WTC11 (cell line): ENCODE measurements at regions not wholly inside any gene's neighbourhood (a gene's known extent, or its start where the extent isn't known, plus 50 kb on each side); places are given as distances from the start of the nearest gene placed in this dataset.

ENCODE experiments used
- ATAC-seq: fragments of 200-7000 bp; cut with Tn5 transposase; 2 replicates; pipeline ENCODE4 v1.10.0; 2021; ENCODE audit warnings: mild to moderate bottlenecking, moderate library complexity
- CTCF ChIA-PET: fragments of 300-600 bp; sonication (Branson Sonifier 250); formaldehyde crosslinking; loops from one replicate; lab custom pipeline; 2021; ENCODE audit warnings: antibody characterized with exemption; lab: Charles Lee
- POLR2A ChIA-PET: fragments of 350-600 bp; sonication (Branson Sonifier 250); formaldehyde crosslinking; loops from one replicate; lab custom pipeline; 2021; ENCODE audit warnings: antibody characterized with exemption; lab: Charles Lee
- DNase-seq: peaks from one replicate; pipeline ENCODE4 v3.0.0; 2021; ENCODE audit warnings: low spot score
- H3K27ac Mint-ChIP-seq: 2 replicates; pipeline ENCODE4 v1.8.0; 2021; ENCODE audit warnings: mixed read lengths
- H3K27me3 Mint-ChIP-seq: 2 replicates; pipeline ENCODE4 v1.8.0; 2021; ENCODE audit warnings: low read depth, mild to moderate bottlenecking, moderate library complexity, mixed read lengths
- H3K36me3 Mint-ChIP-seq: 2 replicates; pipeline ENCODE4 v1.8.0; 2021; ENCODE audit warnings: mixed read lengths
- H3K4me1 Mint-ChIP-seq: 2 replicates; pipeline ENCODE4 v1.8.0; 2022; ENCODE audit warnings: mixed read lengths
- H3K4me3 Mint-ChIP-seq: 2 replicates; pipeline ENCODE4 v1.8.0; 2021; ENCODE audit warnings: mild to moderate bottlenecking, moderate library complexity, mixed read lengths
- H3K9me3 Mint-ChIP-seq: 2 replicates; pipeline ENCODE4 v1.8.0; 2021; ENCODE audit warnings: mixed read lengths
- ATF1 ChIP-seq: sonication (generic); formaldehyde crosslinking; IDR thresholded peaks from 2 replicates; pipeline ENCODE4 v1.8.1; 2023; ENCODE audit warnings: mild to moderate bottlenecking, moderate library complexity, missing genetic modification reagents
- CREB1 ChIP-seq: sonication (generic); formaldehyde crosslinking; IDR thresholded peaks from 2 replicates; pipeline ENCODE4 v1.8.0; 2023; ENCODE audit warnings: mild to moderate bottlenecking, missing genetic modification reagents
- ERG ChIP-seq: fragments of 250-450 bp; sonication (Bioruptor Pico); IDR thresholded peaks from 2 replicates; pipeline ENCODE4 v1.8.0; 2021; ENCODE audit warnings: mild to moderate bottlenecking
- FOXK1 ChIP-seq: sonication (generic); formaldehyde crosslinking; IDR thresholded peaks from 2 replicates; pipeline ENCODE4 v1.8.0; 2022; ENCODE audit warnings: mild to moderate bottlenecking, moderate library complexity, missing genetic modification reagents
- GRHL2 ChIP-seq: fragments of 250-450 bp; sonication (Bioruptor Pico); IDR thresholded peaks from 2 replicates; pipeline ENCODE4 v1.8.0; 2022; ENCODE audit warnings: mild to moderate bottlenecking, moderate library complexity; ENCODE audit not compliant: insufficient replicate concordance, severe bottlenecking
- GTF2I ChIP-seq: fragments of 250-450 bp; sonication (Bioruptor Pico); conservative IDR thresholded peaks from 2 replicates; pipeline ENCODE4 v1.4.0; 2021; ENCODE audit warnings: mild to moderate bottlenecking
- IRF2 ChIP-seq: sonication (generic); formaldehyde crosslinking; IDR thresholded peaks from 2 replicates; pipeline ENCODE4 v1.8.0; 2022; ENCODE audit warnings: low read depth, missing genetic modification reagents, borderline replicate concordance
- JAZF1 ChIP-seq: fragments of 250-450 bp; sonication (Bioruptor Pico); IDR thresholded peaks from 2 replicates; pipeline ENCODE4 v1.9.0; 2021; ENCODE audit warnings: moderate library complexity, mild to moderate bottlenecking, inconsistent platforms
- NFE2L1 ChIP-seq: sonication (generic); formaldehyde crosslinking; IDR thresholded peaks from 2 replicates; pipeline ENCODE4 v1.8.1; 2023; ENCODE audit warnings: missing genetic modification reagents
- OVOL2 ChIP-seq: fragments of 250-450 bp; sonication (Bioruptor Pico); IDR thresholded peaks from 2 replicates; pipeline ENCODE4 v1.9.0; 2021; ENCODE audit warnings: mild to moderate bottlenecking, borderline replicate concordance
- RORB ChIP-seq: fragments of 250-450 bp; sonication (Bioruptor Pico); IDR thresholded peaks from 2 replicates; pipeline ENCODE4 v1.9.0; 2021; ENCODE audit warnings: mild to moderate bottlenecking
- SP1 ChIP-seq: sonication (generic); formaldehyde crosslinking; conservative IDR thresholded peaks from 2 replicates; pipeline ENCODE4 v1.8.1; 2022; ENCODE audit warnings: missing genetic modification reagents
- USF1 ChIP-seq: sonication (generic); formaldehyde crosslinking; IDR thresholded peaks from 2 replicates; pipeline ENCODE4 v1.8.0; 2022; ENCODE audit warnings: mild to moderate bottlenecking, missing genetic modification reagents
- ZBTB21 ChIP-seq: sonication (generic); formaldehyde crosslinking; IDR thresholded peaks from 2 replicates; pipeline ENCODE4 v1.8.1; 2023; ENCODE audit warnings: mild to moderate bottlenecking, missing genetic modification reagents, borderline replicate concordance
- ZNF138 ChIP-seq: sonication (generic); formaldehyde crosslinking; conservative IDR thresholded peaks from 2 replicates; pipeline ENCODE4 v1.8.1; 2022; ENCODE audit warnings: mild to moderate bottlenecking, moderate library complexity, missing genetic modification reagents
- ZNF219 ChIP-seq: sonication (generic); formaldehyde crosslinking; IDR thresholded peaks from 2 replicates; pipeline ENCODE4 v1.8.0; 2023; ENCODE audit warnings: missing genetic modification reagents, mild to moderate bottlenecking, borderline replicate concordance
- ZNF263 ChIP-seq: sonication (generic); formaldehyde crosslinking; IDR thresholded peaks from 2 replicates; pipeline ENCODE4 v1.8.1; 2022; ENCODE audit warnings: low read depth, mild to moderate bottlenecking, moderate library complexity, missing genetic modification reagents
- ZNF317 ChIP-seq: sonication (generic); formaldehyde crosslinking; IDR thresholded peaks from 2 replicates; pipeline ENCODE4 v1.8.1; 2023; ENCODE audit warnings: low read depth, mild to moderate bottlenecking, moderate library complexity, missing genetic modification reagents, borderline replicate concordance
- ZNF423 ChIP-seq: fragments of 250-450 bp; sonication (Bioruptor Pico); IDR thresholded peaks from 2 replicates; pipeline ENCODE4 v2.1.2; 2022; ENCODE audit warnings: mild to moderate bottlenecking, moderate library complexity
- TF ChIP-seq, protein P1 (sequence below): sonication (generic); formaldehyde crosslinking; IDR thresholded peaks from 2 replicates; pipeline ENCODE4 v1.8.1; 2023; ENCODE audit warnings: mild to moderate bottlenecking, missing genetic modification reagents, borderline replicate concordance
- TF ChIP-seq, protein P2 (sequence below): sonication (generic); formaldehyde crosslinking; IDR thresholded peaks from 2 replicates; pipeline ENCODE4 v1.8.0; 2022; ENCODE audit warnings: mild to moderate bottlenecking, missing genetic modification reagents
- TF ChIP-seq, protein P3 (sequence below): fragments of 250-450 bp; sonication (Bioruptor Pico); conservative IDR thresholded peaks from 2 replicates; pipeline ENCODE4 v1.9.0; 2021; ENCODE audit warnings: mild to moderate bottlenecking

DNA sequence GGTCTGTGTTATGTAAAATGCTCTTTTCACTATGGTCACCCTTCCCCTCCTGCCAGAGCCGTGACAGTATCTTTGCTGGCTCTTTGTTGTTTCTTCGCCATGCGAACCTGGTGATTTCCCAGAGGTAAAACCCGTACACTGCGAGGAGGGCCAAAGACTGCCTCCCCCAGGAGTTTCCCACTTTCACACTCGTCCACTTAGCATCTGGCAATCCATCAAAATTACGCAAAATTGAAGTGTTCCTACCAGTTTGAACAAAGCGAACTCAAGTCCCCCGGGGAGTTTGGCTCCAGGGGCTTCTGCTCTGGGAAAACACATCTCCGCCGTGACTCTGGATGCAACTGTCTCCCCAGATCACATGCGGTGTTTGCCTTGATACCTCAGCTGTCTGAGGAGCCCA, 239.9 kb downstream of the FAM43A start:
- no peak for DNase-seq
- ChIA-PET POLR2A (interaction anchor here (0.6 kb wide), 1 partner anchor 75 kb away, joined by 6 read pairs; no protein-coding TSS in a partner anchor), CTCF (interaction anchor here (0.9 to 1.1 kb wide), 3 partner anchors 59 to 243 kb away, joined by 3 to 4 read pairs (median 3); no protein-coding TSS in a partner anchor)
- Mint-ChIP-seq H3K4me3 (no peak overlapping the region), H3K4me1 (peaks cover 18% of the 10 kb centered on the region), H3K27me3 (peaks cover 4% of the 10 kb centered on the region), H3K27ac (no peak overlapping the region), H3K36me3 (peaks cover 13% of the 10 kb centered on the region), H3K9me3 (peaks cover 16% of the 10 kb centered on the region)
- TF ChIP-seq SP1 (CRISPR knock-in tag) (no peak), NFE2L1 (no peak)
- TF ChIP-seq, protein P1, sequence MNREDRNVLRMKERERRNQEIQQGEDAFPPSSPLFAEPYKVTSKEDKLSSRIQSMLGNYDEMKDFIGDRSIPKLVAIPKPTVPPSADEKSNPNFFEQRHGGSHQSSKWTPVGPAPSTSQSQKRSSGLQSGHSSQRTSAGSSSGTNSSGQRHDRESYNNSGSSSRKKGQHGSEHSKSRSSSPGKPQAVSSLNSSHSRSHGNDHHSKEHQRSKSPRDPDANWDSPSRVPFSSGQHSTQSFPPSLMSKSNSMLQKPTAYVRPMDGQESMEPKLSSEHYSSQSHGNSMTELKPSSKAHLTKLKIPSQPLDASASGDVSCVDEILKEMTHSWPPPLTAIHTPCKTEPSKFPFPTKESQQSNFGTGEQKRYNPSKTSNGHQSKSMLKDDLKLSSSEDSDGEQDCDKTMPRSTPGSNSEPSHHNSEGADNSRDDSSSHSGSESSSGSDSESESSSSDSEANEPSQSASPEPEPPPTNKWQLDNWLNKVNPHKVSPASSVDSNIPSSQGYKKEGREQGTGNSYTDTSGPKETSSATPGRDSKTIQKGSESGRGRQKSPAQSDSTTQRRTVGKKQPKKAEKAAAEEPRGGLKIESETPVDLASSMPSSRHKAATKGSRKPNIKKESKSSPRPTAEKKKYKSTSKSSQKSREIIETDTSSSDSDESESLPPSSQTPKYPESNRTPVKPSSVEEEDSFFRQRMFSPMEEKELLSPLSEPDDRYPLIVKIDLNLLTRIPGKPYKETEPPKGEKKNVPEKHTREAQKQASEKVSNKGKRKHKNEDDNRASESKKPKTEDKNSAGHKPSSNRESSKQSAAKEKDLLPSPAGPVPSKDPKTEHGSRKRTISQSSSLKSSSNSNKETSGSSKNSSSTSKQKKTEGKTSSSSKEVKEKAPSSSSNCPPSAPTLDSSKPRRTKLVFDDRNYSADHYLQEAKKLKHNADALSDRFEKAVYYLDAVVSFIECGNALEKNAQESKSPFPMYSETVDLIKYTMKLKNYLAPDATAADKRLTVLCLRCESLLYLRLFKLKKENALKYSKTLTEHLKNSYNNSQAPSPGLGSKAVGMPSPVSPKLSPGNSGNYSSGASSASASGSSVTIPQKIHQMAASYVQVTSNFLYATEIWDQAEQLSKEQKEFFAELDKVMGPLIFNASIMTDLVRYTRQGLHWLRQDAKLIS (CRISPR knock-in tag) = no peak
- ATAC-seq = peak; percentile 46

GRCh38 chr3:194928227-194928626, 242.5 kb downstream of the FAM43A start:
- Mint-ChIP-seq H3K4me1 (peaks cover 13% of the 10 kb centered on the region), H3K9me3 (peaks cover 35% of the 10 kb centered on the region), H3K36me3 (peaks cover 16% of the 10 kb centered on the region), H3K27ac (no peak overlapping the region), H3K27me3 (peaks cover 4% of the 10 kb centered on the region), H3K4me3 (no peak overlapping the region)
- ATAC-seq = no peak
- CTCF ChIA-PET = interaction anchor here (0.6 to 1.5 kb wide), 3 partner anchors 10 to 246 kb away, joined by 3 read pairs; no protein-coding TSS in a partner anchor
- DNase-seq = no peak
- TF ChIP-seq, protein P2, sequence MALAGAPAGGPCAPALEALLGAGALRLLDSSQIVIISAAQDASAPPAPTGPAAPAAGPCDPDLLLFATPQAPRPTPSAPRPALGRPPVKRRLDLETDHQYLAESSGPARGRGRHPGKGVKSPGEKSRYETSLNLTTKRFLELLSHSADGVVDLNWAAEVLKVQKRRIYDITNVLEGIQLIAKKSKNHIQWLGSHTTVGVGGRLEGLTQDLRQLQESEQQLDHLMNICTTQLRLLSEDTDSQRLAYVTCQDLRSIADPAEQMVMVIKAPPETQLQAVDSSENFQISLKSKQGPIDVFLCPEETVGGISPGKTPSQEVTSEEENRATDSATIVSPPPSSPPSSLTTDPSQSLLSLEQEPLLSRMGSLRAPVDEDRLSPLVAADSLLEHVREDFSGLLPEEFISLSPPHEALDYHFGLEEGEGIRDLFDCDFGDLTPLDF (CRISPR knock-in tag) = no peak
- no peak for TF ChIP-seq IRF2
- TF ChIP-seq GRHL2 (CRISPR knock-in tag) = no peak
- TF ChIP-seq ZNF138 (CRISPR knock-in tag) = no peak
- TF ChIP-seq ZNF219 (CRISPR knock-in tag) = no peak
- no peak for TF ChIP-seq ZNF263 (CRISPR knock-in tag)
- TF ChIP-seq ZNF317 (CRISPR knock-in tag) = no peak
- TF ChIP-seq ERG (CRISPR knock-in tag) = no peak
- TF ChIP-seq OVOL2 = no peak
- TF ChIP-seq FOXK1 = no peak
- TF ChIP-seq RORB (CRISPR knock-in tag) = no peak
- TF ChIP-seq JAZF1 = no peak
- TF ChIP-seq ATF1 (CRISPR knock-in tag) = no peak
- TF ChIP-seq ZBTB21 (CRISPR knock-in tag) = no peak
- TF ChIP-seq, protein P3, sequence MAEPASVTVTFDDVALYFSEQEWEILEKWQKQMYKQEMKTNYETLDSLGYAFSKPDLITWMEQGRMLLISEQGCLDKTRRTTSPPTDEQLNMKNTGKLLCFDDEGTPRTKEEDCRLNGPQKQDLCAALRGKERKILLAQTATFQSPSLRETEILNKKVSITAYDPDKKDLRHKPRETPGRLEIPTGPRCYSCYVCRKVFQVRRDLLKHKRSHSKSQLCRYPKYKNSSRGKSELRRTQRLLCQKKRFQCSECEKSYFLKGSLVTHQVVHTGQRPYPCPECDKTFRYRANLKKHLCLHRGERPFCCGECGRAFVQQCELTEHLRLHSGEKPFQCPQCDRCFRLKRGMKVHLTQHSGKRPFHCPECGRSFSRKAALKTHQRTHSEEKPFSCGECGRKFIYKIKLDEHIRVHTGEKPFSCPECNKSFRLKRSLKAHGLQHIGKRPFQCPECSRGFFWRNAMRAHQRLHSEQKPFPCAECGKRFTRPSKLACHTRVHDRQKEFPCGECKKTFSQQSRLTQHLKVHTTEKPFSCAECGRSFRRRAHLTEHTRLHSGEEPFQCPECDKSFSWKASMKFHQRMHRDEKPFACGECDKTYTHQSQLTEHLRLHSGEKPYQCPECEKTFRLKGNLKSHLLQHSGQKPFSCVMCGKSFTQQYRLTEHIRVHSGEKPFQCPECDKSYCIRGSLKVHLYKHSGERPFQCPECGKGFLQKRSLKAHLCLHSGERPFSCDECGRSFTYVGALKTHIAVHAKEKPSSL = no peak
- no peak for TF ChIP-seq ZNF423
- no peak for TF ChIP-seq GTF2I (CRISPR knock-in tag)
- TF ChIP-seq USF1 (CRISPR knock-in tag) = no peak
- TF ChIP-seq CREB1 (CRISPR knock-in tag) = no peak
- TF ChIP-seq, all 79 proteins: peak for 0
- POLR2A ChIA-PET = no interaction called here
